ENCODE measurements at regions not wholly inside any gene's neighbourhood (a gene's known extent, or its start where the extent isn't known, plus 50 kb on each side); places are given as distances from the start of the nearest gene placed in this dataset.
"Not testable (repeated sequence)": the region's sequence is repeated elsewhere in the genome, so short reads cannot be mapped to it uniquely, and the experiment has no call there.

DNA sequence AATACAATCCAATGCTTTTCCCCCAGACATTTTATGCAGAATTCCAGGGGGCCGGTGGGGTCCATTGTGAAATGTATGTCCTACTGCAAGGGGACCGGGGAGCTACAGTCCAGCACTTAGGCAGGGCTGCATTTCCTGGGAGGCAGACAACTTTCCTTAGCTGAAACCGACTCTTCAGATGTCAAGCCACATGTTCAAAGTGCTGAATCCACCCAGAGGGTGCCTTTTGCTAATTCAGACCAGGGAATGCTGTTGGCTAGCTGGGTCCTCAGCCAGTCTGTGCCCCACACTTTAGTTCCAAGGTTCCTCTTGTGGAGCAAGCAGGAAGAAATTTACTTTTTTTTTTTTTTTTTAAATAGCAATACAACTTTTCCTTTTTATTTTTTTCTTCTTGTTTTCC is 219.5 kb upstream of the LRTM1 start:
- no peak for DNase-seq

DNA sequence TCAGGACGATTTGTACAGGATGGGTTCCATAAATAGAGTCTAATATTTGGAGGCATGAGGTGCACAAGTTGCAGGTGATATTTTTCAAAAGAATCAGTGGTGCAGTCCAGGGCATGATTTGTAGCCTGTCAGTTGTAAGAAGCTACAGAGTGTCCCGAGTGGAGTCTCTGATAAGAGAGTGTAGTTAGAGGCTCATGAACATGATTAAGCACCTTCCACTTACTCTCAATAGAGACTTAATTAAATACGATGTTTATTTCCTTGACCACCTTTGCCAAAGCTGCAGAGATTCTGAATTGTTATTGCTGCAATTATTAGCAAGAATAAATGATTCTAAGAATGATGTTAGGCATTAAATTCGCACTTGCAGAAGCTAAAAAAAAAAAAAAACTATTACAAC is 218.4 kb upstream of the LRTM1 start:
- no peak for DNase-seq

DNA sequence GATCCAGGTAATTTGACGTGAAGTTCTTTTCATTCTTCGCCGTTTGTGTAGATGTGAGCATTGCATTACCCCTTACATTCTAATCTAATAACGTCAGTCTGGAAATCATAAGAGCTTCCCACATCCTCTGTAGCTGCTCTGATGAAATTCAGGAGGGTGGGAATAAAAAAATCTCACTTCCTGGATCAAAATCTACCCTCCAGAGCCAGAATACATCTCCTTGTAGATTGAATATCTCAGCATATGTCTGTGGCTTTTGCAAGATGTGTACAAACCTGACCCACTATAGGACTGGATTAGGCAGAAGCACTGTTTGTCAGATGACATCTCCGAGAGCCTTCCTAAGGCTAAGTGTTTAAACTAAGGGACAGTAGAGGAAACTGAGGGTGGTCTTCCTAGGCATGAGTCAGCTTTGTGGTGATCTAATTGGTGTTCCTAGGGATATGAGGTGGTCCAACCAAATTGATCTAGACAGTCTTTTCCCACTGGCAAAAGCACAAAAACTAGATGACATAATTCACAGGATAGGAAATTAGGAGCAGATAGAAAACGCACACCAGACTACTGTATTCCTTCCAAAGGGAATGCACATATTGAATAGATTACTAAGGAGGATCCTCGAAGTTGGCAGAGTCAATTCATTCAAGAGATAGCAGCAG is 216.3 kb upstream of the LRTM1 start:
- DNase-seq, result no peak

DNA sequence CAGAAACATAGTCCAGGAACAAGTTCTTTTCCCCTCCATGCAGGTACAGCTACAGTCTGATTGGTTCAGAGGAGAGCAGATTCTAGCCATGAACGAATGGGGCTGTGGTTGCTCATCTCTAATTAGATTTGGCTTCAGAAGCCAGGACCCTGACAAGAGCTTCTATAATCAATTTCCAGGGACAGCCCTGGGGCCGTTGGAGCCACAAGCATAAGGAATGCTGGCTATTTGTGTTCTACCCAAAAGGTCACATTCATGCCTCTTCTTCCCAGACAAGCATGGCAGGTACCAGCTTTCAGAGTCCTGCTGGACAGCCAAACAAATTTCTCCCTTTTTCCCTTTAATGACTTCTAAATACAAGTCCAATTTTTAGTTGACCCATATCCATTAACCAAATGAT is 215.5 kb upstream of the LRTM1 start:
- no peak for DNase-seq

DNA sequence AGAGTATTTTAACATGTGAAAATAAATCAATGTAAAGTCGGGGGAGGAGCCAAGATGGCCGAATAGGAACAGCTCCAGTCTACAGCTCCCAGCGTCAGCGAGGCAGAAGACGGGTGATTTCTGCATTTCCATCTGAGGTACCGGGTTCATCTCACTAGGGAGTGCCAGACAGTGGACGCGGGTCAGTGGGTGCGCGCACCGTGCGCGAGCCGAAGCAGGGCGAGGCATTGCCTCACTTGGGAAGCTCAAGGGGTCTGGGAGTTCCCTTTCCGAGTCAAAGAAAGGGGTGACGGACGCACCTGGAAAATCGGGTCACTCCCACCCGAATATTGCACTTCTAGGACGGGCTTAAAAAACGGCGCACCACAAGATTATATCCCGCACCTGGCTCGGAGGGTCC is 208.4 kb upstream of the LRTM1 start:
- DNase-seq, result not testable (repeated sequence)

DNA sequence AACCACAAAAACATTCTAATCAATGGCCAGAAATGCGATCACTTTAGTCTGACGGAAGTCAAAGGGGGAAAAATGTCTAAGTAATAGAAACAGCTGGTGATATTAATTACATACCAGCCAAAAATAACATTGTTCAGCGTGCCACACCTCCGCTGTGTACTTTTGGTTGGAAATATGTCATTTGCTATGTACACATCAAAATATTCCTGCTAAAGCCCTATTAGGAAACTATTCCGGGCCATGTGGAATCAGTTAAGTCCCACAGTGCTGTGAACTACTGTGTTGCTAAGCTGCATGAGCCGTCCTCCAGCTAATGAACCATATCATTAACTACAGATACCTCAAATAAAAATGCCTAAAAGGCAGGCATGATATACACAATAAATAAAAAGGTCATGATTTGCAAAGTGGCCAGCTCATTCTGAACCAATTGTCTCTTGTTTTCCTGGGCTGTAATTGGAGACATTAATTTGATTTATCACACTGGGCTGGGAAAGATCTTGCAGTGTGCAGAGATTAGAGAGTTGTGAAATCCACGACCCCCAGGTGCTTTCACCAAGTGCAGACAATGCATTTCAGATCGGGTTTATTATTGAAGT is 200.5 kb upstream of the LRTM1 start:
- no peak for DNase-seq

DNA sequence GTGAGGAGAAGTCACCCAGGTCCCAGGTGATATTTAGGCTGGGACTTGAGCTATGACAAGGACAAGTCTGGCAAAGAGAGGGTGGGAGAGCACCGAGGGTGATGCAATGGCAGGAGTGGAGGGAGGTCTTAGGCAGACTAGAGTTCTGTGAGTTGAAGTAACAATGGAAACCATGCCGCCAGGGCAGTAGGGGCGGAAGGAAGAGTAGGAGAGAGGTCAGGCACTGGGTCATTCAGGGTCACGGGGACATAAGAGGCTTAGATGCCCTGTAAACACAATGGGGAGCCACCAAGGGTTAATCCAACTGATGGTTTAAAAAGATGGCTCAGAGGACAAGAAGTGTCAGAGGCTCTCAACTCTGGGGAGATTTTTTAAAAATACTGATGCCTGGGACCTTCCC is 199.7 kb upstream of the LRTM1 start:
- DNase-seq, result no peak

DNA sequence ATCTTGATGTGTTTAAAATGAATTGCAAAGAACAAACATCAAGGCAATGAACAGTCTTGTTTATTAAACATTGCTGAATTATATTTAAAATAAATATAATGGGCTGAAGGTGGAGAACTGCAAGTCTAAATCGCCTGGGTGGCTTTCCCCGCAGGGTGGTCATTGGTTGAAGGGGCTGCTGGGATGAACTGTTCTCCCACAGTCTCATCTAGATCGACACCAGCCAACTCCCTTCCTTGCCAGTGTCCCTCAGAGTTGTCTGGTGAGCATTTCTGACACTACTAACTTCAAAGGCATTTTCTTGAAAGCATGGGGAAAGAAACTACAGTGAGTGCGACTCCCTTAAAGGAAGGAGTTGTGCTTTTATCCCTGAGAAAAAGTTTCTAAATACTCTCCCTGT is 196.5 kb upstream of the LRTM1 start:
- no peak for DNase-seq

Data from activated CD4-positive, alpha-beta T cell treated with anti-CD3 and anti-CD28 coated beads, Interleukin-2, amount 50 U/mL, for 48 hours (primary cell).